Effector memory CD8-positive, alpha-beta T cell (primary cell): ENCODE measurements at regions not wholly inside any gene's neighbourhood (a gene's known extent, or its start where the extent isn't known, plus 50 kb on each side); places are given as distances from the start of the nearest gene placed in this dataset.

Experiments
- ATAC-seq: fragments of 150-1000 bp; cut with Tn5 transposase; replicated peaks from 2 replicates; pipeline ENCODE4 v1.10.0; 2021; ENCODE audit warnings: mild to moderate bottlenecking, moderate library complexity
- DNase-seq, 3 experiments: peaks; one replicate each; pipeline ENCODE4 v3.0.0; 2021
- H3K27ac Mint-ChIP-seq, 2 donors: one replicate each; pipeline ENCODE4 v1.8.0; 2022; ENCODE audit warnings: mild to moderate bottlenecking in 2 of 2, mixed read lengths in 2 of 2, moderate library complexity in 2 of 2
- H3K27me3 Mint-ChIP-seq, 2 donors: one replicate each; pipeline ENCODE4 v1.8.0; 2022; ENCODE audit warnings: mixed read lengths in 2 of 2
- H3K36me3 Mint-ChIP-seq: one replicate; pipeline ENCODE4 v1.8.0; 2022; ENCODE audit warnings: mild to moderate bottlenecking, moderate library complexity, mixed read lengths; ENCODE audit not compliant: insufficient read depth
- H3K4me1 Mint-ChIP-seq, 2 donors: one replicate each; pipeline ENCODE4 v1.8.0; 2022; ENCODE audit warnings: low read depth in 2 of 2, mixed read lengths in 2 of 2
- H3K4me3 Mint-ChIP-seq, 2 donors: one replicate each; pipeline ENCODE4 v1.8.0; 2022; ENCODE audit warnings: mild to moderate bottlenecking in 2 of 2, mixed read lengths in 2 of 2, moderate library complexity in 2 of 2
- H3K9me3 Mint-ChIP-seq, 2 donors: one replicate each; pipeline ENCODE4 v1.8.0; 2022; ENCODE audit warnings: mixed read lengths in 2 of 2

DNA sequence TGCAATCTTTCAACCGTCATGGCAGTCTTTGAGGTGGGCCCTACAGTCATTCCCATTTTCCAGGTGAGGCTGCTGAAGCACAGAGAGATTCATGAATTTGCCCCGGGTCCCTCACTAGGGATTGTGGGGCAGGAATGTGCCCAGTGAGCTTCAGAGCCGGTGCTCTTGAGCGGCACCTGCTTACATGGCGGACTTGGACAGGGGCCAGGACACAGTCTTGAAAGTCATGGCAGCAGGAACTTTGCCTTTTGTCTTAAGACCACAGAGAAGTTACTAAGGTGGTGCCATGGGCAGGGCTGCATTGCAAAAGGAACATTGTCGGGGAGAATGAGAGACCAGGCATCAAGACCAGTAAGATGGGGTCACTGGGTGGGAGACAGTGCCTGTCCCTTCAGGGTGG is 363.4 kb downstream of the FOXL1 start:
- no peak overlapping the region for H3K4me3 Mint-ChIP-seq
- no peaks in the 10 kb centered on the region for H3K36me3 Mint-ChIP-seq
- peaks cover 22 to 35% of the 10 kb centered on the region in 2 donors for H3K27me3 Mint-ChIP-seq
- no peak for ATAC-seq
- peaks cover 0 to 2% of the 10 kb centered on the region in 2 donors for H3K9me3 Mint-ChIP-seq
- no peak overlapping the region for H3K27ac Mint-ChIP-seq
- no peaks in the 10 kb centered on the region for H3K4me1 Mint-ChIP-seq
- no peak for DNase-seq

DNA sequence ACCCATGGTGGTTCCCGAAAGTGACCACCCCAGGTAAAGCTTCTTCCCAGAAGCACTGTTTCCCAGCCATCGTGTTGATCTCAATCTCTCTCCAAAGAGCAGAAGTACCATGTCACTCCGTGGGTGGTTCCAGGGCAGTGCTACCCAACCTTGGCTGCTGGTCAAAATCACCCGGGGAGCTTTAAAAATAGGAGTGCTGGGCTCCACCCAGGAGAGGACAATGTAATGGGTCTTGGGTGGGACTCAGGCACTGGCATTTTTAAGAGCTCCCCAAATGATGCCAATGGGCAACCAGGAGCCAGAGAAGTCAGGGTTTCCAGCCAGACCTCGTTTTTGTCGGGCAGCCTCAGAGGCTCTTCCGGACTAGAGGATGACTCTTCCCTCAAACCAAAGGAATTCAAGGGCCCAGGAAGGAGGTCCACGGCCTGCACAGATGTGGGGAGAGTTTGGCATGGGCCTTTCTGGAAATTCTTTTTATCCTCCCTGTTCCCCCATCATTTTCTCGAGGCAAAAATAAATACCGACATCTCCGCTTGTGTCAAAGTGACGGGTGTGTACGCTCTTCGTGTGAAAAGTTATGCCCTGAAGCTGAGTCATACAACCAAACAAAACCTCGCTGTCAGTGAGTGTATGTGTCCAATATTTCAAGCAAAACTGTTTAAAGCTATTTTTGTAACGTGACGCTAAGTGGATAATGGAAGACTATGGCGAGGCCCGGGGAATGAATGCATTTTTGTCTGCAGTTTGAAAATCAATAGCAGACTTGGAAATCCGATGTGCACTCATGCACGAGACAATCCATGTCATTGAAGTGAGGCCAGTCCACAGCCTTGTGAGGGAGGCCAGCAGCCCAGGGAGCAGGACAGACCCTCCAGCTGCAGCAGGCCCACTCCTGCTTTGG is 364.1 kb downstream of the FOXL1 start:
- no peaks in the 10 kb centered on the region for H3K36me3 Mint-ChIP-seq
- peaks cover 15 to 28% of the 10 kb centered on the region in 2 donors for H3K27me3 Mint-ChIP-seq
- ATAC-seq (no peak), DNase-seq (no peak)
- peaks cover 0 to 2% of the 10 kb centered on the region in 2 donors for H3K9me3 Mint-ChIP-seq
- H3K27ac Mint-ChIP-seq: no peak overlapping the region
- no peak overlapping the region for H3K4me3 Mint-ChIP-seq
- H3K4me1 Mint-ChIP-seq: no peaks in the 10 kb centered on the region

DNA sequence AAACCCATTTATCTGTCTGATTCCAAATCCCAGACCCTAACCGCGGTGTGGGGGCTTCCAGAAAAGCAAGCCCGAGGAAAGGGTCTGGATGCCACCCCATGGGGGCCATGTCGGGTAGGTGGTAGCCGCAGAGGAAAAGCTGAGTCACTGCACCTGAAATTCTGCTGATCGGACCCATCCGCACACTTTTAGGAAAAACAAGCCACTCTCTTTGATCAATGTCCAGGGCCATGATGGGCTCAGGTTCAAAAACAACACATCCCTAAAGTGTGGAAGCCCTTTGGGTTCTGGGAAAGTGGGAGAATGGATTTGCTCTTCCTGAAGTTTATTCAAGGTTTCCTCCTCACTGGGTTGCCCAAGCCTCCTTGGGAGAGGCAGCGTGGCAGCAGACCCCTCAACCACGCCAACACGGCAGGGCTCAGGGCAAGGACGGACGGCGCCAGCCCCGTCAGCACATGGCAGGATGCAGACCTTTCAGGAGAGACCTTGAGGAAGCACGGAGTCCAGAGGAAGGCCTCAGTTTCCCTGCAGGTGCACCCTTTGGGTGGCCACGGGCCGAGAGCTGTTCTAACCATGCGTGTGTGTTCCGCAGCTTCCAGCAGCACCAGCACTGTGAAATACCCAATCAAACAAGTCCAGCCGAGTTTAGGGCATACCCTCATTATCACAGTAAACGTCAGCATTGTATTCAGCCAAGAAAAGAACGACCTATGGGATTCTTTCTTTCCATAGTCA is 367.0 kb downstream of the FOXL1 start:
- Mint-ChIP-seq H3K27ac (no peak overlapping the region), H3K4me1 (no peaks in the 10 kb centered on the region)
- DNase-seq: no peak

DNA sequence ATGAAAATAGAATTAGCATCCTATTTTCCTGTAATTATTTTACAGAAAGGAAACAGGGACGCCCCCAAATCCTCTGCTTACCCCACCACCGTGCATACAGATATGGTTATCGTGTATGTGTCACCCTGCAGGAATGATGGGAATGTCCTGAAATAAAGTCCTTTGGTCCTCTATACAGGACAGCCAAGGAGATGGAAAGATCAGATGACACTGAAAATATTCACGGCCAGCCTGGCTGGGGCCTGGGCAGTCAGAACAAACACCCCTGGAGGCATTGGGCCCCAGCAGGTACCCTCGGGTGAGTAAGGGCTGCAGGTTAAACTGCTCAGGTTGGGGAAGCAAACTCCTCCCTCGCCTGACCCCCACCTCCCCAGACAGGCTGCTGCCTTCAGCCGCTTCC is 368.0 kb downstream of the FOXL1 start:
- H3K9me3 Mint-ChIP-seq: no peaks in the 10 kb centered on the region
- H3K4me1 Mint-ChIP-seq: no peaks in the 10 kb centered on the region
- peaks cover 0 to 6% of the 10 kb centered on the region in 2 donors for H3K27me3 Mint-ChIP-seq
- DNase-seq (no peak), ATAC-seq (no peak)
- no peak overlapping the region for H3K4me3 Mint-ChIP-seq
- no peaks in the 10 kb centered on the region for H3K36me3 Mint-ChIP-seq
- no peak overlapping the region for H3K27ac Mint-ChIP-seq

More for the DNA sequence above, 367.0 kb downstream of the FOXL1 start:
- Mint-ChIP-seq H3K9me3 (no peaks in the 10 kb centered on the region), H3K36me3 (no peaks in the 10 kb centered on the region), H3K27me3 (peaks cover 2 to 6% of the 10 kb centered on the region in 2 donors), H3K4me3 (no peak overlapping the region)
- ATAC-seq: no peak

DNA sequence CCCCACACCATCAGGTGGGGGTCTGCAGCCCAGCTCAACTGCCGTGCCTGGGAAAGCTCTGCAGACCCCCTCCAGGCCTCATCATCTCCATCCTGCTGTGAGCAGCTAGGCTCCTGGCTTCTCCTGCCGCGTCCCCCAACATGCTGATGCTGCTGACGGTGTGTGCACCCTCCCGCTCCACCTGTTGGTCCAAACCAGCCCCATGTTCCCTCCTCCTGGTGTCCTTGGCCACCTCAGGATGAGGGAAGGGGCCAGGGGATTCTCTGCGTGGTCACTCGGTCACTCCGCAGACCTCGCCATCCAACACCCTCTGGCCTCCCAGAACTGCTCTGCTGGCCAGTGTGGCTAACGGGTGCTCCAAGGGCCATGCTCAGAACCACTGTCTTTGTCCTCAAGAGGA is 368.6 kb downstream of the FOXL1 start:
- H3K4me1 Mint-ChIP-seq: no peaks in the 10 kb centered on the region
- H3K9me3 Mint-ChIP-seq: no peaks in the 10 kb centered on the region
- H3K27ac Mint-ChIP-seq: no peak overlapping the region
- H3K27me3 Mint-ChIP-seq: peaks cover 0 to 6% of the 10 kb centered on the region in 2 donors
- no peak overlapping the region for H3K4me3 Mint-ChIP-seq
- ATAC-seq: no peak
- no peaks in the 10 kb centered on the region for H3K36me3 Mint-ChIP-seq
- DNase-seq: no peak

DNA sequence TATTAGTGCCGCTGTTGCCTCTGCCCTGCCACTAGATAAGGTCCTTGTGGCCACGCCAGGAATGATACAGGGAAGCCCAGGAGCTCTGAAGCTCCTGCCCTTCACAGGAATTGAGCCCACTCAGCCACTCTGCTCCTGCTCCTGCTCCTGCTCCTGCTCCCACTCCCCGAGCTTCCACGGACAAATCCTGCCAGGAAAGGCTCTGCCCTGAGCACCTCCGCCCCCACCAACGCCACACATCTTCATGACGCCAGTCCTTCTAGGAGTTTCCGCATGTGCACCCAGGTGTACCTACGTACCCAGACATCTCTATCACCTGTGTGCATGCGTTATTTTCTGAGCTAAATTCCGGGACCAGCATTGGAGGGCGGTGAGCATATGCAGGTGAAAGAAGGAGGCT is 369.1 kb downstream of the C16orf95 start:
- H3K4me1 Mint-ChIP-seq: no peaks in the 10 kb centered on the region
- H3K9me3 Mint-ChIP-seq: no peaks in the 10 kb centered on the region
- DNase-seq (no peak), ATAC-seq (no peak)
- H3K4me3 Mint-ChIP-seq: no peak overlapping the region
- peaks cover 0 to 6% of the 10 kb centered on the region in 2 donors for H3K27me3 Mint-ChIP-seq
- H3K27ac Mint-ChIP-seq: no peak overlapping the region
- H3K36me3 Mint-ChIP-seq: no peaks in the 10 kb centered on the region

DNA sequence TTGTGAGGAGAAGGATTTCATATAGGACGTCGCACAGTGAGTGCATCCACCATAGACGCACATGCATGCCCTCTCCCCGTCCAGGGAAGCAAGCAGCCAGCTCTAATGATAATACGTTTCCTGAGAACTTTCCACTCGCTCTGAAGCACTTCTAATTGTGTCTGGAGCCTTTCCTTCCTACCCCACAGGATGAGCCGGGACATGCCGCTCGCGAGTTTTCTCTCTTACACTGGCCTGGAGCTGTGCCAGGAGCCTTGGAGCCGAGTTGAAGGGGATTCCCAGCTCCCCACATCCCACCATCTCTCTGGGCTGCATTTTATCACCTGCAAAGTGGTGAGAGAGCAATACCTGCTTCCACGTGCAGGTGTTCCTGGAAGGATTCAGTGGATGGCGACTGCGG is 368.1 kb downstream of the C16orf95 start:
- Mint-ChIP-seq H3K4me1 (no peaks in the 10 kb centered on the region), H3K4me3 (no peak overlapping the region), H3K27me3 (peaks cover 0 to 1% of the 10 kb centered on the region in 2 donors), H3K27ac (no peak overlapping the region), H3K36me3 (no peaks in the 10 kb centered on the region), H3K9me3 (no peaks in the 10 kb centered on the region)
- no peak for ATAC-seq
- DNase-seq: no peak

DNA sequence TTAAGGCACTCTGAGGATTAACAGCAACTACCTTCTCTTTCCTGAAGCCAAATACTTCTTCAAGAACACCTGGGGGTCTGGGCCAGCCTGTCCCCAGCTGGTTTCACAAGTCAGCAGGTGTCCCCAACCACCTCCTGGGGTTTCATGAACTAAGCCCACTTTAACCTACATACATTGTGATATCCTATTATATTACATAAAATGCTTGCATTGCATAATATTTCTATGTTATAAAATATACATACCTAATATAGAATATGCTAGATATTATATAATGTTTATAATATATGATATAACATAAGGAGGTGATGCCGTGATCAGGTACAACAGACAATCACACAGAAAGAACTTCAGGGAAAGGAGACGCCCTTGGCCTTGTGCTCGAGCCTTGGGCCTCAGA is 367.6 kb downstream of the C16orf95 start:
- no peaks in the 10 kb centered on the region for H3K36me3 Mint-ChIP-seq
- H3K4me3 Mint-ChIP-seq: no peak overlapping the region
- H3K9me3 Mint-ChIP-seq: no peaks in the 10 kb centered on the region
- ATAC-seq (no peak), DNase-seq (no peak)
- no peak overlapping the region for H3K27ac Mint-ChIP-seq
- H3K4me1 Mint-ChIP-seq: no peaks in the 10 kb centered on the region
- no peaks in the 10 kb centered on the region for H3K27me3 Mint-ChIP-seq

DNA sequence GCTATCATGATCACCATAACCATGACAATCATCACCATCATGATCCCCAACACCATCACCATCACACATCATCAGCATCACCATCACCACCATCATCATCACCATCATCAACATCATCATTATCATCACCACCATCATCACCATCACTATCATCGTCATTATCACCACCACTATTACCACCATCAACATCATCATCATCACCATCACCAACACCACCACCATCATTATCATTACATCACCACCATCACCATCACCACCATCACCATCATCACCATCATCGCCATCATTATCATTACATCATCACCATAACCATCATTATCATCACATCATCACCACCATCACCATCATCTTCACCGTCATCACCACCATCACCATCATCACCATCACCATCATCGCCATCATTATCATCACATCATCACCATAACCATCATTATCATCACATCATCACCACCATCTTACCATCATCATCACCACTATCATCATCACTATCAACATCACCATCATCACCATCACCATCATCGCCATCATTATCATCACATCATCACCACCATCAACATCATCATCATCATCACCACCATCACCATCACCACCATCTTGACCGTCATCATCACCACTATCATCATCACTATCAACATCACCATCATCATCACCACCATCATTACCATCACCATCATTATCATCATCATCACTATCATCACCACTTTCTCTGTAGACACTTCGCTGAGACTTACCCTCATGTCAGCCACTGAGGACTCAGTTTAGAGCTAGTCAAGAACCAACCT is 366.0 kb downstream of the C16orf95 start:
- ATAC-seq: no peak
- H3K36me3 Mint-ChIP-seq: no peaks in the 10 kb centered on the region

DNA sequence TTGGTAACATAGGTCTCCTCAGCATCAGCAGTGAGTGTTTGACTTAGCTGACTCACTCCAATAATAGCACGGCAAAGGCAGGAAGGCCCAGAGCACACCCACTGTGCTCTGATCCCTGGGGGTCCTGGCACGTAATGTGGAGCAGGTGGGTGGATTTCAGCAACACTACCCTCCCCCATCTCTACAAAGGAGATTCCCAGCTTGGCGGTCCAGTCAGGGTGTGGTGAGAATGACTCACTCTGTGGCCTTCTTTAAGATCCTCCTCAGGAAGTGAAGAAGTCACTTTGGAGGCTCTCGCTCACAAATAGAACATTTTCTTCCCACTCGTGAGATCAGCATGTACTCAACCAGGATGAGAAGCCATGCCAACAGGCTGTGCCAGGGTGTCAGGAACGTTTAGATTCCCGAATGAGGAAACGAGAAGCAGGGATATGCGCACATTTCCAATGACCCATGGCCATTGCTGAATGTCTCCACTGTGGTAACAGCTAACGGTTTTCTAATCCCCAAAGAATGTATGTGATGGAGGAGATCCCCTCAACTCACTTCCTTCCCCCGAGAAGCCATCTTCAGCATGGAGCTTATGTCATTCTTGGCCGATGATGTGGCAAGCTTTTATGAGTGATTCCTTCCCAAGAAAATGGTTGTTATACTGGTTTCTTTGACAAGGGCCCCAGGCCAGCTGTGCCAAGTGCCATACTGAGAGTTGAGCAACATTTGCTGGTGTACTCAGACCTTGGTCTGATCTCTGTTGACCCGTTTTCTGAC is 365.2 kb downstream of the C16orf95 start:
- Mint-ChIP-seq H3K4me1 (peaks cover 0 to 4% of the 10 kb centered on the region in 2 donors), H3K4me3 (no peak overlapping the region), H3K9me3 (no peaks in the 10 kb centered on the region), H3K27ac (no peak overlapping the region), H3K36me3 (no peaks in the 10 kb centered on the region), H3K27me3 (peaks cover 0 to 8% of the 10 kb centered on the region in 2 donors)
- ATAC-seq (no peak), DNase-seq (no peak)

More for the DNA sequence above, 366.0 kb downstream of the C16orf95 start:
- no peak overlapping the region for H3K27ac Mint-ChIP-seq
- no peaks in the 10 kb centered on the region for H3K9me3 Mint-ChIP-seq
- DNase-seq: no peak
- no peak overlapping the region for H3K4me3 Mint-ChIP-seq
- no peaks in the 10 kb centered on the region for H3K27me3 Mint-ChIP-seq
- no peaks in the 10 kb centered on the region for H3K4me1 Mint-ChIP-seq

DNA sequence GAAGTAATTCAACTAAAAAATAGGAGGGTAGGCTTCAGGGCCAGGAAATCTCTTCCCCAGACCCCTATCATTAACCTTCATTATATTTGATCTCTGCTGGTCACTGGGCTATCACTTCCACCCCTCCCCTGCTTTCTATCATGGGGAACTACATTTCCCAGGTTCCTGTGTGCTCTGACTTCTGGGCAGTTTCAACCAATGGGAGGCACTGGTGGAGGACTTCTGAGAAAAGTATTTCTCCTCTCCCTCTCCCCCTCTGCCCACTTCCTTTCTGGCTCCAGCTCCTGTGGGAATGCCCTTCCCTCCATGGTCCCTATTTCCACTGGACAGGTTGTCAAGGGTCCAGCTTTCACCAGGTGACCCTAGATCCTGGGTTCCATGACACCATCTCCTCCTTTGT is 364.4 kb downstream of the C16orf95 start:
- Mint-ChIP-seq H3K4me3 (no peak overlapping the region), H3K27ac (no peak overlapping the region), H3K9me3 (no peaks in the 10 kb centered on the region), H3K27me3 (peaks cover 0 to 15% of the 10 kb centered on the region in 2 donors), H3K36me3 (no peaks in the 10 kb centered on the region), H3K4me1 (peaks cover 0 to 4% of the 10 kb centered on the region in 2 donors)
- DNase-seq (no peak), ATAC-seq (no peak)

DNA sequence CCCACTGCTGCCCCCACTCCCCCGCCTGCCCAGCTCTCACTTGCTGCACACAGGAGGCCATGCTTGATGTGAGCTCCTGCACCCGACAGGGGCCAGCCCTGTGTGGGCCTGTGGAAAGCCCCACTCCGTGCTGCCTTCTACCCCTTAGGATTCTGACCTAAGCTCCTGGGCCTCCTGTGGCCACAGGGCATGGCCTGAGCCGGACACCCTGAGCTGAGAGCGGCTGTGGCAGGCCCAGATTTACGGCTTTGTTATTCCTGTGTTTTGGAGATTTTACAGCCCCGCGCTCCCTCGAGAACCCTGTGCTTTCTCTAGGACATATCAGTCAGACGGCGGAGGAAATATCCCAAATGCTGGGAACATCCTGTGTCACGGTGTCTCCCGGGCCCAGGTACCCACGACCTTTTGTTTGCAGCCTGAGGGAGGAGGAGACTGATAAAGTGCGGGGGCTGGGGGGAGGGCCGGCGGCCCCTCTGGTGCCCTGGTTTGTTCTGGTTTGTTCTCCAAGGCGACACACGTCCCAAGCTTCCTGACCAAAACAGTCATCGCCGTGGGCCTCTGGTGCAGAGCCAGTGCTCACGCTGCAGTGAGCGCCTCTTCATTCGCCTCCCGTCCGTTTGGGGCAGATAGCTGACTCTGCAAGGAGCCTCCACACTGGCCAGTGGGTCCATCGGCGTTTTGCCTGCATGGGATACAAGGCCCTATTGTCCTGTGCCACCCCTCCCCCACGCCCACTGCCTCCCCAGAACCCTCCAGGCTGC is 363.4 kb downstream of the C16orf95 start:
- Mint-ChIP-seq H3K9me3 (no peaks in the 10 kb centered on the region), H3K36me3 (no peaks in the 10 kb centered on the region), H3K4me1 (peaks cover 0 to 4% of the 10 kb centered on the region in 2 donors), H3K27me3 (peaks cover 0 to 26% of the 10 kb centered on the region in 2 donors), H3K4me3 (no peak overlapping the region), H3K27ac (no peak overlapping the region)
- no peak for DNase-seq
- ATAC-seq: no peak
